Neural progenitor cell (in vitro differentiated cells): ENCODE measurements at regions not wholly inside any gene's neighbourhood (a gene's known extent, or its start where the extent isn't known, plus 50 kb on each side); places are given as distances from the start of the nearest gene placed in this dataset.

ENCODE experiments used
- DNase-seq: peaks from one replicate; pipeline ENCODE4 v3.0.0-alpha.2; 2016; ENCODE audit warnings: low spot score
- H2AFZ ChIP-seq: fragments of 200-600 bp; sonication (generic); replicated peaks from 2 replicates; pipeline ENCODE4 v1.6.1; 2016; ENCODE audit warnings: antibody characterized with exemption
- H3F3A ChIP-seq: fragments of 200-600 bp; sonication (generic); 2 replicates; pipeline ENCODE4 v1.6.1; 2016; ENCODE audit warnings: antibody characterized with exemption, low read depth
- H3K27ac ChIP-seq: fragments of 200-600 bp; sonication (generic); 2 replicates; pipeline ENCODE4 v1.5.1; 2016; ENCODE audit warnings: mild to moderate bottlenecking
- H3K27me3 ChIP-seq: fragments of 200-600 bp; sonication (generic); 2 replicates; pipeline ENCODE4 v1.6.1; 2016; ENCODE audit warnings: mild to moderate bottlenecking, moderate library complexity
- H3K36me3 ChIP-seq: fragments of 200-600 bp; sonication (generic); 2 replicates; pipeline ENCODE4 v1.5.1; 2016
- H3K4me1 ChIP-seq: fragments of 200-600 bp; sonication (generic); 2 replicates; pipeline ENCODE4 v1.6.1; 2016; ENCODE audit warnings: mixed run types
- H3K4me2 ChIP-seq: fragments of 200-600 bp; sonication (generic); 2 replicates; pipeline ENCODE4 v1.6.1; 2016
- H3K4me3 ChIP-seq: fragments of 200-600 bp; sonication (generic); 2 replicates; pipeline ENCODE4 v1.5.1; 2016
- H3K79me2 ChIP-seq: fragments of 200-600 bp; sonication (generic); 2 replicates; pipeline ENCODE4 v1.6.1; 2016; ENCODE audit warnings: low read depth
- H3K9ac ChIP-seq: fragments of 200-600 bp; sonication (generic); 2 replicates; pipeline ENCODE4 v1.6.1; 2016
- H3K9me3 ChIP-seq: fragments of 200-600 bp; sonication (generic); 2 replicates; pipeline ENCODE4 v1.5.1; 2016; ENCODE audit warnings: low read depth
- H4K20me1 ChIP-seq: fragments of 200-600 bp; sonication (generic); 2 replicates; pipeline ENCODE4 v1.6.1; 2016; ENCODE audit warnings: low read depth
- H3K27ac Mint-ChIP-seq: 3 replicates; pipeline ENCODE4 v1.8.0; 2021; ENCODE audit warnings: mixed read lengths
- H3K27me3 Mint-ChIP-seq: 2 replicates; pipeline ENCODE4 v1.8.0; 2022; ENCODE audit warnings: low read depth, mild to moderate bottlenecking, inconsistent platforms, moderate library complexity, mixed read lengths; ENCODE audit not compliant: insufficient read depth
- H3K36me3 Mint-ChIP-seq: 3 replicates; pipeline ENCODE4 v1.8.0; 2021; ENCODE audit warnings: mixed read lengths
- H3K4me1 Mint-ChIP-seq: 3 replicates; pipeline ENCODE4 v1.8.0; 2021; ENCODE audit warnings: mixed read lengths
- H3K4me3 Mint-ChIP-seq: 3 replicates; pipeline ENCODE4 v1.8.0; 2021; ENCODE audit warnings: mild to moderate bottlenecking, moderate library complexity, mixed read lengths
- H3K9me3 Mint-ChIP-seq: 3 replicates; pipeline ENCODE4 v1.8.0; 2020; ENCODE audit warnings: mixed read lengths
- CTCF ChIP-seq: fragments of 200-600 bp; sonication (generic); IDR thresholded peaks from 2 replicates; pipeline ENCODE4 v1.5.1; 2017; ENCODE audit warnings: antibody characterized with exemption, mild to moderate bottlenecking
- EZH2 ChIP-seq: fragments of 200-600 bp; sonication (generic); IDR thresholded peaks from 2 replicates; pipeline ENCODE4 v1.6.1; 2017; ENCODE audit warnings: antibody characterized with exemption, mild to moderate bottlenecking, moderate library complexity
- EZH2phosphoT487 ChIP-seq: fragments of 200-600 bp; sonication (generic); IDR thresholded peaks from 2 replicates; pipeline ENCODE4 v1.6.1; 2017; ENCODE audit warnings: antibody characterized with exemption

GRCh38 chr11:59008947-59009346 is 69.7 kb downstream of the GLYATL1 start:
- Histone ChIP-seq H2AFZ (no peak overlapping the region), H3F3A (no peaks in the 10 kb centered on the region), H3K4me1 (peaks cover 8% of the 10 kb centered on the region), H3K4me2 (no peak overlapping the region), H3K4me3 (no peak overlapping the region), H3K79me2 (no peaks in the 10 kb centered on the region), H3K27ac (no peak overlapping the region), H3K9ac (no peak overlapping the region), H3K36me3 (no peaks in the 10 kb centered on the region), H3K27me3 (no peaks in the 10 kb centered on the region), H4K20me1 (no peaks in the 10 kb centered on the region), H3K9me3 (no peaks in the 10 kb centered on the region)
- H3K36me3 Mint-ChIP-seq, result no peaks in the 10 kb centered on the region
- DNase-seq, result no peak
- no peak overlapping the region for H3K27ac Mint-ChIP-seq
- no peak overlapping the region for H3K4me3 Mint-ChIP-seq
- no peaks in the 10 kb centered on the region for H3K9me3 Mint-ChIP-seq
- TF ChIP-seq CTCF, result no peak
- no peak for TF ChIP-seq EZH2
- no peak for TF ChIP-seq EZH2phosphoT487
- peaks cover 11% of the 10 kb centered on the region for H3K4me1 Mint-ChIP-seq
- peaks cover 2% of the 10 kb centered on the region for H3K27me3 Mint-ChIP-seq

GRCh38 chr11:59009661-59010060 is 70.4 kb downstream of the GLYATL1 start:
- Histone ChIP-seq H3K4me2 (no peak overlapping the region), H4K20me1 (no peaks in the 10 kb centered on the region), H3K79me2 (no peaks in the 10 kb centered on the region), H3K9ac (no peak overlapping the region), H3K9me3 (no peaks in the 10 kb centered on the region), H2AFZ (no peak overlapping the region), H3K36me3 (no peaks in the 10 kb centered on the region), H3K4me3 (no peak overlapping the region), H3F3A (no peaks in the 10 kb centered on the region), H3K27ac (no peak overlapping the region), H3K27me3 (no peaks in the 10 kb centered on the region), H3K4me1 (peaks cover 8% of the 10 kb centered on the region)
- peaks cover 2% of the 10 kb centered on the region for H3K27me3 Mint-ChIP-seq
- no peaks in the 10 kb centered on the region for H3K36me3 Mint-ChIP-seq
- H3K4me1 Mint-ChIP-seq, result peaks cover 11% of the 10 kb centered on the region
- H3K9me3 Mint-ChIP-seq, result peaks cover 2% of the 10 kb centered on the region
- no peak for TF ChIP-seq EZH2
- no peak for TF ChIP-seq CTCF
- TF ChIP-seq EZH2phosphoT487, result no peak
- DNase-seq, result no peak
- no peak overlapping the region for H3K4me3 Mint-ChIP-seq
- H3K27ac Mint-ChIP-seq, result no peak overlapping the region

GRCh38 chr11:59010708-59011107 is 71.4 kb downstream of the GLYATL1 start:
- no peak overlapping the region for H3K27ac ChIP-seq
- H3K36me3 Mint-ChIP-seq, result no peaks in the 10 kb centered on the region
- peaks cover 5% of the 10 kb centered on the region for H3K27me3 Mint-ChIP-seq

More at GRCh38 chr11:59010708-59011107, 71.4 kb downstream of the GLYATL1 start:
- no peak overlapping the region for H3K27ac Mint-ChIP-seq
- H3K4me3 Mint-ChIP-seq, result no peak overlapping the region
- peaks cover 11% of the 10 kb centered on the region for H3K4me1 Mint-ChIP-seq
- H3K36me3 ChIP-seq, result no peaks in the 10 kb centered on the region
- no peak overlapping the region for H2AFZ ChIP-seq
- H3K9me3 ChIP-seq, result no peaks in the 10 kb centered on the region
- no peak for DNase-seq
- H3F3A ChIP-seq, result no peaks in the 10 kb centered on the region
- no peaks in the 10 kb centered on the region for H4K20me1 ChIP-seq
- peaks cover 8% of the 10 kb centered on the region for H3K4me1 ChIP-seq
- H3K4me2 ChIP-seq, result no peak overlapping the region
- H3K9me3 Mint-ChIP-seq, result peaks cover 9% of the 10 kb centered on the region
- H3K27me3 ChIP-seq, result no peaks in the 10 kb centered on the region
- TF ChIP-seq EZH2phosphoT487, result no peak
- no peak for TF ChIP-seq CTCF
- TF ChIP-seq EZH2, result no peak
- no peak overlapping the region for H3K9ac ChIP-seq
- H3K4me3 ChIP-seq, result no peak overlapping the region
- H3K79me2 ChIP-seq, result no peaks in the 10 kb centered on the region
